Astrocyte (in vitro differentiated cells and primary cell): ENCODE measurements at regions not wholly inside any gene's neighbourhood (a gene's known extent, or its start where the extent isn't known, plus 50 kb on each side); places are given as distances from the start of the nearest gene placed in this dataset.

Source experiments
- CTCF ChIP-seq: IDR thresholded peaks from 2 replicates; pipeline ENCODE4 v1.5.1; 2011; ENCODE audit warnings: low read depth, mild to moderate bottlenecking, inconsistent platforms, low read length, moderate library complexity; ENCODE audit not compliant: insufficient read depth
- EZH2 ChIP-seq: IDR thresholded peaks from 2 replicates; pipeline ENCODE4 v1.6.1; 2012; ENCODE audit warnings: mild to moderate bottlenecking, low read length, inconsistent platforms; ENCODE audit not compliant: insufficient read depth

DNA sequence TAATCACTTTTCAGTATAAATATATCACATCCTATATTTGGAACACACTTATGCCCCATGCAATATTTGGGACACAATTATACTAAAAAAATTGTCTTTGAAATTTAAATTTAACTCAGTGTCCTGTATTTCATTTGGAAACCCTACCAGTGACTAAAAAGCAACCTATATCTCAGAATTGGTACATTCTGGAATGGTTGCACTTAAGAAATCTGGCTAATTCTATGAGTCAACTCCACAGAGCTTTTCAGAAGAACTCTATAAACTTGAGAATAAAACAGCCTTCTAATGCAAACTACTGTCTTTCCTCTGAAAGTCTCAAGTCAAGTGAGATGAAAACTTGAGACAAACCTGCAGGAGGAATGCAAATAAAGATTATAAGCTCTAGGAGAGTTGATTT is 320.2 kb downstream of the MAFB start:
- TF ChIP-seq EZH2 (no peak), CTCF (no peak)
